Ectodermal cell (in vitro differentiated cells): ENCODE measurements at regions not wholly inside any gene's neighbourhood (a gene's known extent, or its start where the extent isn't known, plus 50 kb on each side); places are given as distances from the start of the nearest gene placed in this dataset.

Experiments
- H3K27ac ChIP-seq: 2 replicates; pipeline ENCODE4 v1.7.0; 2013; ENCODE audit warnings: mild to moderate bottlenecking, low read depth, low read length; ENCODE audit not compliant: insufficient read depth, poor library complexity, severe bottlenecking
- H3K27me3 ChIP-seq: 2 replicates; pipeline ENCODE4 v1.7.0; 2013; ENCODE audit warnings: mild to moderate bottlenecking, low read length; ENCODE audit not compliant: insufficient read depth, control insufficient read depth, poor library complexity, severe bottlenecking
- H3K36me3 ChIP-seq: one replicate; pipeline ENCODE4 v1.7.0; 2013; ENCODE audit warnings: low read length; ENCODE audit not compliant: control insufficient read depth, insufficient read depth
- H3K4me1 ChIP-seq: one replicate; pipeline ENCODE4 v1.7.0; 2013; ENCODE audit warnings: low read length; ENCODE audit not compliant: control insufficient read depth, insufficient read depth
- H3K4me3 ChIP-seq: 2 replicates; pipeline ENCODE4 v1.7.0; 2013; ENCODE audit warnings: low read depth, low read length, control low read depth; ENCODE audit not compliant: insufficient read depth
- H3K9me3 ChIP-seq: 2 replicates; pipeline ENCODE4 v1.7.0; 2013; ENCODE audit warnings: mild to moderate bottlenecking, low read length, moderate library complexity; ENCODE audit not compliant: control insufficient read depth
- WGBS, 2 experiments: methylation state at CpG; one replicate each; pipeline ENCODE4 v1.1.7; 2013; ENCODE audit warnings: missing lambda C conversion rate in 2 of 2; 5-methylcytosine and 5-hydroxymethylcytosine counted together

DNA sequence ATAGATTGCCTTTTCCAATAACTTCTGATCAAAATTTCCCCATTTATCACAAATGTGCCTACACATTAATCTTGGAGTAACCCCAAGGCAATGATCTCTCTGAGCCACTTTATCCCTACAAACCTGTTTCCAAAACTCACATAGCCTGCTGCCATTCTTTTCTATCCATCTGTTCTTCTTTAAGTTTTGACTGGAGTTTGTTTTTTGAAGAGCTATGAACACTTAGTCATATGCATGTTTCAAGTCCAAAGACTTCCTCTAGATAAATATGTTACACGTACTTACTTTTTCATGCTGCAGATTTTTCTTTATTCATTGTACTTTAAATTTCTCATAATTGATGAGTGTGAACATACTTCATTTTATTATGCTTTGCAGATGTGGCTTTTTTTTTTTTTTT, 488.9 kb upstream of the CITED2 start:
- H3K4me1 ChIP-seq, result no peaks in the 10 kb centered on the region
- no peaks in the 10 kb centered on the region for H3K9me3 ChIP-seq
- H3K27me3 ChIP-seq, result no peaks in the 10 kb centered on the region
- no CpG with 5 or more reads among the region's 1 CpG for WGBS, 2 experiments
- no peaks in the 10 kb centered on the region for H3K36me3 ChIP-seq
- H3K27ac ChIP-seq, result no peak overlapping the region
- no peak overlapping the region for H3K4me3 ChIP-seq

DNA sequence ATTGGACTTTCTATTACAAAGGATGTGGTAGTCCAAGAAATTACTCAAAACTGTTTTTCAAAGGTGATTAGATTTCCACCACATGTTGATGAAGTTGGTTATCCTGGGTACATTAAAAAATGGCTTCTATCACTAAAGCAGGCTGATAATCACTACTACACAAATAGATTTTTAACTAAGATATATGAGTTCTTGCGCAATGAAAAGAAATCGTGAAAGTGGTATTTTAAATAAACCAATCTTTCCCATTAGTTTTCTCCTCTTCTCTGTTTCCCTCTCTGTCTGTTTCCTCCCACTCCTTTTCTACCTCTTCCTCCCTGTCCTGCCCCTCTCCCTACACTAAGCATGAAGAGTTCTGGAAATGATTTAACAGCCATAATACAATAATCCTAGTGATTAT, 487.9 kb upstream of the CITED2 start:
- Histone ChIP-seq H3K36me3 (no peaks in the 10 kb centered on the region), H3K27me3 (no peaks in the 10 kb centered on the region), H3K27ac (no peak overlapping the region), H3K9me3 (no peaks in the 10 kb centered on the region), H3K4me1 (no peaks in the 10 kb centered on the region), H3K4me3 (no peak overlapping the region)
- 100% methylated on average over 2 of the region's 2 CpGs for WGBS, 2 experiments

DNA sequence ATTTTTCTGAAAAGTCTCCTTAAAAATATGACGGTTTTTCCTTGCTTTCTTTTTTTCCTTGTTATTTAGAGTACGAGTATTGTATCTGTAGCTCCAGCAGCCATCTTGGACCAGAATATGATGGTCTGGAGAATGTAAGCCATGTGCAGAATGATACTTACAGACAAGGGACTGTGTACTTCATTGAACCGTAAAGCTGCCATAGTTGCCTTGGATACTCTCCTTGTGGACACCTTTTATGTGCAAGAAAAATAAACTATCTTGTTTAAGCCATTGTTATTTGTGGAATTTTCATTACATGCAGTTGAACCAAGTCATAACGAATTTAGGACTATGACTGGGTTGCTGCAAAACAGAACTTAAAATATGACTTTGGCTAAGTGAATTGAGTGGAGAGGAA, 485.8 kb upstream of the CITED2 start:
- Histone ChIP-seq H3K9me3 (no peaks in the 10 kb centered on the region), H3K27ac (no peak overlapping the region), H3K36me3 (no peaks in the 10 kb centered on the region), H3K4me3 (no peak overlapping the region), H3K27me3 (no peaks in the 10 kb centered on the region), H3K4me1 (peaks cover 5% of the 10 kb centered on the region)
- 93% methylated on average over 4 of the region's 4 CpGs for WGBS, 2 experiments

DNA sequence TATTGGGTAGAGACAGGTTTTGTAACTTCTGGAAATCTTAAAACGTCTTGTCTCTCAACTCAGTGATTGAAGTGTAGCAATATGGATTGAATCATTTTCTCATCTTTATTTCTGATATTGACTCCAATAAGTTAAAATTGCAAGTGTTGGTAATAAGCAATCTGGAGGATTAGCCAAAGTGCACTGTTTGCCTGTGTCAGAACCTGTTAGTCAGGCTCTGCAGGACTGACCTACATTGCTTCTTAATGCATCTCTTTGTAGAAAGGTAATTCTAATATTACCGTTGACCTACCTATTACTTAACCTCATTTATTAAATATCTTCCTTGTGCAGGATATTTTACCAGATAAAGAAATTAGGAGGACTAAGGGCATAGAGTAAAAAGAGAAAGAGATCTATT, 484.0 kb upstream of the CITED2 start:
- Histone ChIP-seq H3K36me3 (no peaks in the 10 kb centered on the region), H3K27me3 (no peaks in the 10 kb centered on the region), H3K9me3 (no peaks in the 10 kb centered on the region), H3K4me1 (peaks cover 5% of the 10 kb centered on the region), H3K4me3 (no peak overlapping the region), H3K27ac (no peak overlapping the region)
- WGBS, 2 experiments, result 86 to 100% methylated on average over 1 of the region's 2 CpGs

DNA sequence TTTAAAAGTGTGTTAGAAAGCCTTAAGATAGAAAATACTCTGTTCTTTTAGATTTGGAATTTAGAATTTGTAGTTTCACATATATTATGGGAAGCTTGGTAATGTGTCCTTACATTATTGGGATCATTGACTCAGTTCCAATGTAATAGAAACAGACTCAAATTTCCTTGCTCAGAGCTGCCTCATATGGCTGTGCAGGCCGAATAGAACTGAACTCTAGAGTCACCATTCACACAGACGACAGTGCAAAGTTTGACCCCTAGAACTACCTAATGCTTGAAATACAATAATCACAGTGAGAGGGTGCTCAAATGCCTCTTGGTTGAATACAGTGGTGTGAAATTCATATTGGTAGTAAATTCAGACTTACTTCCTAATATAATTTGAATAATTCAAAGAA, 482.7 kb upstream of the CITED2 start:
- WGBS, 2 experiments, result 87 to 90% methylated on average over 2 of the region's 2 CpGs
- H3K27ac ChIP-seq, result no peak overlapping the region
- no peak overlapping the region for H3K4me3 ChIP-seq
- H3K27me3 ChIP-seq, result no peaks in the 10 kb centered on the region
- no peaks in the 10 kb centered on the region for H3K9me3 ChIP-seq
- H3K36me3 ChIP-seq, result no peaks in the 10 kb centered on the region
- peaks cover 5% of the 10 kb centered on the region for H3K4me1 ChIP-seq

DNA sequence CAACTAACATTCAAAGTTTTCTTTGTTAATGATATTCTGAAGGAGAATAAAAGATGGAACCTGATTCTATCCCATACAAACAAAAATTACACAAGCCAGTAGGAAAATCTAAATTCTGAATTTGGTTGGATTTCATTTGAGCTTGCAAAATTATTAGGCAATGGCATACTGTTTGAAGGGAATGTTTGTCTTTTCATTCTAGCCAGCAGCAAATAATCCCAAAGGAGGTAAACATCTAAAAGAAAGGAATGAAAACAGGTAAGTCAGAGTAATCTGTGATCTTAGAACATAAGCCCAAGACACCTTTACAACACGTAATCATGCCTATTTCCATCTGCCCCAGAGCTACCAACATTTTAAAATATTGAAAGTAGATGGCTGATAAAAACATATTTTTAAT, 482.1 kb upstream of the CITED2 start:
- H3K36me3 ChIP-seq, result no peaks in the 10 kb centered on the region
- no peak overlapping the region for H3K4me3 ChIP-seq
- WGBS, 2 experiments, result 88% methylated on average over 1 of the region's 1 CpG; no CpG with 5 or more reads in 1 of the 2 experiments
- peaks cover 5% of the 10 kb centered on the region for H3K4me1 ChIP-seq
- no peaks in the 10 kb centered on the region for H3K27me3 ChIP-seq
- no peaks in the 10 kb centered on the region for H3K9me3 ChIP-seq
- H3K27ac ChIP-seq, result no peak overlapping the region

DNA sequence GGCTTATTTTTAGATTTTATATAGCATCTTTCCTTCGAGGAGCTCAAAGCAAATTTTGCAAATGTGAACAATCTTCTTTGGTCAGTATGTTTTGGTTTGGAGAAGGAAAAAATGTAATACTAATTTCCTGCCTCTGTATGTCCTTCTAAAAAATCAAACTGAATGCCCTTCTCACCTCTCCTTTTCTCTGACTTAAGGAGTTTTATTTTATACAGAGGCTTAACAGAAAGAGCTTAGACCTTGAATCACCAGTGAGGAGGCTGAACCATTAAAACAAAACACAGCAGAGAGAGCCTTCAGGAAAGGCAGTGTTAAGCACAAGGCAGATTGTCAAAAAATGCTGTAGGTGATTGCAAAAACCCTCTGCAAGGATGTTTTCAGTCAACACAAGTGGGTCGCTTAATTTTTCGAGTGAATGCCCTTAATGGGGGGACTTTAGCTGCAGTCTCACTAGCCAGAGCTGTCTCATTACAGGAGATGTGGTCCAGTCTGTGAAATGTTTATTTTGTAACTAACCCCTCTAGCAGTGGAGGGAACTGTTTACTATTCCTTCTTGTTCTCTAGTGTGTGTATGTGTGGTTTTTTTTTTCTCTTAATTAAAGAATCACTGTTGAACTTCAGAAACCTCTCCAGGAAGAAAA, 481.3 kb upstream of the CITED2 start:
- Histone ChIP-seq H3K4me3 (no peak overlapping the region), H3K4me1 (peaks cover 5% of the 10 kb centered on the region), H3K27ac (peak overlapping the region; percentile 32), H3K36me3 (no peaks in the 10 kb centered on the region), H3K27me3 (no peaks in the 10 kb centered on the region), H3K9me3 (no peaks in the 10 kb centered on the region)
- WGBS, 2 experiments, result 74 to 79% methylated on average over 2 of the region's 3 CpGs

DNA sequence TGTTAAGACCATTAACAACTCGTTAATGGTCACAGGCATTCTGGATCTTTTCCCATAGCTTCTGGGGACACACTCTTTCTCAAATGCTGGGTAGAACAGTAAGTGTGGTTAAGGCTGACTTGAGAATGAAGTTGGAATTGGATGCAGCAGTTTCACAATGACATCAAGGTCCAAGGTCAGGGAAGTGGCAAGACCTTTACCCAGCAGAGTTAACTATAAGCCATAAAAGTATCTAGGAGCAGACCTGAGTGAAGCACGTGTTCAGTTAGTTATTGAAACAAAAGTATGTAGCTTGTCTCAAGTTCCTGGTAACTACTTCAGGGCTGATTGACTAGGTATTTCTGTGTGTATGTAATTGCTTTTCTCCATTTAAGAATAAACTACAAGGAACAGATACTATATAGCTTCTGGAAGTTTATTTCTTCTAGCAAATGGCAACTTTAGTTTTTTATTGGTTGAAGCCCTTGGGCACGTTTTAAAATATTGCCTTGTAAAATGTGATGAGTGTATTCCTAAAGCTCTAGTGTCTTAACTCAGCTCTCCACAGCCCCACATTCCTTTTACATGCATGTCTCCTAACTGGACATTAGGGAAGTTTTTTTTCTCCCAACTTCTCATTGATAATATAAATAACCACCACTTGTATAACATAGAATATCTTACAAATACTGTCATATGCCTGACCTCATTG, 479.0 kb upstream of the CITED2 start:
- Histone ChIP-seq H3K27me3 (no peaks in the 10 kb centered on the region), H3K4me3 (no peak overlapping the region), H3K4me1 (peaks cover 5% of the 10 kb centered on the region), H3K27ac (no peak overlapping the region), H3K9me3 (no peaks in the 10 kb centered on the region), H3K36me3 (no peaks in the 10 kb centered on the region)
- 86 to 88% methylated on average over 2 to 3 of the region's 3 CpGs for WGBS, 2 experiments

DNA sequence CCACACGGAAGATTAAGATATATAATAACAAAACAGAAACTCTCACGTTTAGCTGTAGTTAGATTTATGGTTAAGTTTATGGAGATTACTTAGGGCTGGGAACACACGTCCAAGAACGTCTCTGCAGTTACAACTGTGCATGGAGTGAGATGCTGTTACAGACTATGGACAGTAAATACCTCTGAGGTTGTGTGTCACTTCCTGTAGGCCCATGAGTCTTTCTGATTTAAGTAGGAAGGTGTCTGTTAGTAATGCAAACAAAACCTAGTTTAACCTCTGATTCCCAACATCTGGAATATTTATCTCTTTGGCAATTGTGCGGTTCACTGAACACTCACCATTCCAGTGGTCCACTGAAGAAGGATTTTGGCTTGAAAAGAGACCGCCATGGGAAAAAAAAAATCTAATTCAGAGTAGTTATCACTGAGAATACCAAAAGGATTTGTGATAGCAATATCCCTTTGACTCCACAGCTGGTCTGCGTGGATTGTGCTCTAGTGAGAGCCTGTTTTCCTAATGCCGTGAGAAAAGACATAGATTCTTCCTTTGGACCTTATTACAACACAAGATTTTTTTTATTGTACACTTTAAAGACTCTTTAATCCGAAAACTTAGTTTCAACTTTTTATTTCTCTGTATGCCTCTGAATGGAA, 478.2 kb upstream of the CITED2 start:
- Histone ChIP-seq H3K27ac (no peak overlapping the region), H3K4me1 (peaks cover 5% of the 10 kb centered on the region), H3K27me3 (no peaks in the 10 kb centered on the region), H3K4me3 (no peak overlapping the region), H3K9me3 (no peaks in the 10 kb centered on the region), H3K36me3 (no peaks in the 10 kb centered on the region)
- WGBS, 2 experiments, result 93 to 95% methylated on average over 8 of the region's 9 CpGs

DNA sequence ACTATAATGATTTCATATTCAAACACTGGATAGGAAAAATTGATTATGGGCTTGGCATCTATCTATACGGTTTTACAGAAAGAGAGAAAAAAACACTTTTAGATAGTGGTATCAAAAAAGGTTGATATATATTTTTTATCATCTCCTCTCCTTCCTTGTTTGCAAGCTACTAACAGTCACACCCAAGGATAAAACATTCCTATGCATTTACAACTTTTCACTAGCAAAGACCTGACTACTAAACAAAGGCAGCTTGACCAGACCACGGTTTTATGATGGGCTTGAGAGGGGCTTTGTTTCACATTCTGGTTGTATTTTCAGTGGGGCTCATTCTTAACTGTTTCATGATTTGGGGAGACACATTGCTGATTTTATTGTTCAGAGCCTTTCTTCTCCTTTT, 477.6 kb upstream of the CITED2 start:
- Histone ChIP-seq H3K9me3 (no peaks in the 10 kb centered on the region), H3K27ac (no peak overlapping the region), H3K4me1 (peaks cover 5% of the 10 kb centered on the region), H3K27me3 (no peaks in the 10 kb centered on the region), H3K36me3 (no peaks in the 10 kb centered on the region), H3K4me3 (no peak overlapping the region)
- whole genome bisulfite sequencing, 2 experiments, result 42 to 91% methylated on average over 1 of the region's 2 CpGs
